HG02623 (cell line): ENCODE measurements at regions not wholly inside any gene's neighbourhood (a gene's known extent, or its start where the extent isn't known, plus 50 kb on each side); places are given as distances from the start of the nearest gene placed in this dataset.

Experiments
- ATAC-seq: cut with Tn5 transposase; IDR thresholded peaks from one replicate; pipeline ENCODE4 v1.9.1; 2021; ENCODE audit warnings: moderate library complexity; ENCODE audit not compliant: unreplicated experiment

- no peak for ATAC-seq
Measured at GRCh38 chr11:91188484-91188883, 965.6 kb upstream of the CHORDC1 start.

DNA sequence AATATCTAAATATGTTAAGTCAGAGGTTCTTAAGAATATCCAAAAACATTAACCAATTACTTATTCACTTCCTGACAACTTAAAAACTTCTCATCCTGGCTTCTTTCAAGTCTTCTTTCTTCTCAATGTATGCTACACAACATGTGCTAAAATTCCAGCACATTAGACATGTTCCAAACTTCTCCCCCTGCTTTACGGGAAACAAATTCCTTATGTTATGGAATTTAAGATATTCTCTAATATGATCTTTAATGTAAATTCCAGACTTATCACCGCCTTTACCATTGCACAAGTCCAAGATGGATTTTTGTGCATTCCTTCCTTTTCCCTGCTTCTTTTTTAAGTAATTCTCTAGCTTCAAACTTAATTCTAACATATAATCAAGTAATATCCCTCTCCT, 964.5 kb upstream of the CHORDC1 start:
- ATAC-seq, result no peak

DNA sequence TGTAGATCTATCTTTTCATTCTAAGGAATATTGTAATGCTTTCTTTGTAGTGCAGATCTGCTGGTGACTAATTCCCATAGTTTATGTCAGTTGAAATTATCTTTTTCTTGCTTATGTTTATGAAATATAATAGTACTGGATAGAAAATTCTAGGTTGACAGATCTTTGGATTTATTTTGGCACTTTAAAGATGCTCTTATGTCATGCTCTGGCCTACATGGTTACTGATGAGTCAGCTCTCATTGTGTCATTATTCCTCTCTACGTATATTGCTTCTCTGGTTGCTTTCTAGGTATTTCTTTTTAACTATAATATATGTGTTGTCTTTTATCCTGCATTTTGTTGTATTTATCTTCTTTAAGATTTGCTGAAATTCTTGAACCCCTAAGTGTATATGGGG, 955.5 kb upstream of the CHORDC1 start:
- ATAC-seq, result no peak

DNA sequence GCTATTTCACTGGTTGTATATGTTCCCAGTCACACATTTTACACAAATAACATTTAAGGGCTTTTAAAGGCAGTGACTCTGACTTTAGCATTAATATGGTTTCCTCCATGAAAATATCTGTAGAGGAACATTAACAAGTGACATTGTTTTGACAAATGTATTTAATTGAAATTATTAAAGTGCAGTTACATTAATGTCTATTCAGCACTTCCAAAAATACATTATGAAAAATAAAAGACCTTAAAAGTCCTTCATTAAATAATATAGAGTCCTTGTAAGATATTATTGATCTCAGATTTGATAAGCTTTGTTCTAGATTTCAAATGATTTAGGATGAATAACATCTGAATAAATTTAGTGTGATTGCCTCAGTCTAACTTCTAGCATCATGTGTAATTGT, 951.9 kb upstream of the CHORDC1 start:
- ATAC-seq, result no peak

DNA sequence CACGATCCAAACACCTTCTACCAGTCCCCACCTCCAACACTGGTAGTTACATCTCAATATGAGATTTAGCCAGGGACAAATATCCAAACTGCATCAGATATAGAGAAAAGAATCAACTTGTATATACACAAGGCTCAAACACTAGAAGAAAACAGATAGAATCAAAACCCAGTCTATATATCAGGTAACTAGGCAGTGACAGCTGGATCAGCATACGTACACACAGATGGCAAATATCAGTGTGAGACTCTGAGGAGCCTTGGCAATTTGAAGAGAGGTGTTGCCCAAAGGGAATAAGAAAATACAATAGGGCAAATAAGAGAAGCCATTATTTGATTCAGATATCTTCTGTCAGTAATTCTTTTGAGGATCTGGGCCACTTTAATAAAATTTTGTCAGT, 951.3 kb upstream of the CHORDC1 start:
- ATAC-seq, result no peak

DNA sequence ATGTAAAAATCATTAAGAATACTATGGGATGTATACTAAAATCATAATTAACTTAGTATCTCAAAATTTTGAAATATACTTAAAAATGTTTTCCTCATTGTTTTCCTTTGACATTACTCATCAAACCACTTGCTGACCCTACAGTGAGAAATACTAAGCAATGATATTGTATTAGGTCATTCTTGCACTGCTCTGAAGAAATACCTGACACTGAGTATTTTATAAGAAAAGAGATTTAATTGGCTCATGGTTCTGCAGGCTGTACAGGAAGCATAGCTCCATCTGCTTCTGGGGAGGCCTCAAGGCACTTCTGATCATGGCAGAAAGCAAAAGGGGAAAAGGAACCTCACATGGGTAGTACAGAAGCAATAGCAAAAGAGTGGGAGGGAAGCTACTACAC, 950.9 kb upstream of the CHORDC1 start:
- no peak for ATAC-seq

DNA sequence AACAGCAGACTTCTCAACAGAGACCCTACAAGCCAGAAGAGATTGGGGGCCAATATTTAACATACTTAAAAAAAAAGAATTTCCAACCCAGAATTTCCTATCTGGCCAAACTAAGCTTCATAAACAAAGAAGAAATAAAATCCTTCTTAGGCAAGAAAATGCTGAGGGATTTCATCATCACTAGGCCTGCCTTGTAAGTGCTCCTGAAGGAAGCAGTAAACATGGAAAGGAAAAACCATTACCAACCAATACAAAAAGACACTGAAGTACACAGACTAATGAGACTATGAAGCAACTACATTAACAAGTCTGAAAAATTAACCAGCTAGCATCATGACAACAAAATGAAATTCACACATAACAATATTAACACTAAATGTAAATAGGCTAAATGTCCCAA, 947.9 kb upstream of the CHORDC1 start:
- ATAC-seq, result no peak

- no peak for ATAC-seq
Measured at GRCh38 chr11:91164452-91164822, 941.6 kb upstream of the CHORDC1 start.

DNA sequence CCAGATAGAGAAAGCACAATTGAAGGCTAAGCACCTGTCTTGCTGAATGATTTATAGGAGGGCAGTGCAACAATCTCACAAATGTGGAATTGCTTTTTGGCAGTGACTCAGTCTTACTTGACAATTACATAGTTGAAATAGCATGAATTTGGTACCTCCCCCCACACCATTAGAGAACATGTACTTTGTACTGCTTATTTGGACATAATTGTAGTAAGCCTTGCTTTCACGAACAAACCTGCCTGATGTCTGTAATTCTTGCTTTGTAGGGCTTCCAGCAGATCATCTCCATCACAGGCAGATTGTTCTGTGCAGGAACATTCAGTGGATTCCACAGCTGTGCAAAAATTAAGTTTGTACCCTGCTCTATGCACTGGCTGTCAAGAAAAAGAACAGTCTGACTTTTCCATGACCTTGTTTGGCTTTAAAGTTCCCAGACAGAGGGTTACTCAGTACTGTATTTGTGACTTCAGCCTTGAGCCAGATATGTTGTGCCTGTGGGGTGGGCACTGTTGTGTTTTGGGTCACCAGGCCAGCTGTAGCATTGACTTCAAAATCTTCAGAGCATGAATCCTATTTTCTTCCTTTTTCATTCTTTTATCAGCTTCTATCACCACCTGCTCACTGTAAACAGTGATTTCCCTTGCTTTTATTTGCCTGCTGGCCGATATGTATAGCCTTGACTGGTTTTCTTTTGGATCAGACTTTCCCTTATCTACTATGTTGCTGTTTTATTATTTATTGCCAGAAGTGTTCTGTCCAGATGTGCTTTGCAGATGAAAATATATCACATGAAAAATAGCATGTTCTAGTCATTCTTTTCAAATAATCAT, 941.0 kb upstream of the CHORDC1 start:
- no peak for ATAC-seq

GRCh38 chr11:91160661-91161060, 937.8 kb upstream of the CHORDC1 start:
- ATAC-seq, result no peak

DNA sequence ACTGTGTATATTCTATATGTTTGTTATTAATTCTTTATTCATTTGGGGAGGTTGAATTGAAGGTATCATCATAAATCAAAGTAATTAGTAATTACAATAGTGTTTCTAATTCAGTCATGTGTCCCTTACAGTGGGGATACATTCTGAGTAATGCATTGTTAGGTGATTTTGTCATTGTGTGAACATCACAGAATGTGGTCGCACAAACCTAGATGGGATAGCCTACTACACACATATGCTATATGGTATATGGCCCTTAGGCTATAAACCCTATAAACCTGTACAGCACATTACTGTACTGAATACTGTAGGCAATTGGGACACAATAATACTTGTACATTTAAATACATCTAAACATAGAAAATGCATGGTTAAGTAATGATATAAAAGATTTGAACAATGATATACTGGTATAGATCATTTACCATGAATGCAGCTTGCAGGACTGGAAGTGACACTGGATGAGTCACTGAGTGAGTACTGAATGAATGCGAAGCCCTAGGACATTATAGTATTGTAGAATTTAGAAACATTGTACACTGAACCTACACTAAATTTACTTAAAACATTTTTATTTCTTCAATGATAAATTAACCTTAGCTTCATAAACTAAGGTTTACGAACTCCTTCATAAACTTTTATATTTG, 936.2 kb upstream of the CHORDC1 start:
- no peak for ATAC-seq

- no peak for ATAC-seq
Measured at GRCh38 chr11:91158297-91158696, 935.4 kb upstream of the CHORDC1 start.

DNA sequence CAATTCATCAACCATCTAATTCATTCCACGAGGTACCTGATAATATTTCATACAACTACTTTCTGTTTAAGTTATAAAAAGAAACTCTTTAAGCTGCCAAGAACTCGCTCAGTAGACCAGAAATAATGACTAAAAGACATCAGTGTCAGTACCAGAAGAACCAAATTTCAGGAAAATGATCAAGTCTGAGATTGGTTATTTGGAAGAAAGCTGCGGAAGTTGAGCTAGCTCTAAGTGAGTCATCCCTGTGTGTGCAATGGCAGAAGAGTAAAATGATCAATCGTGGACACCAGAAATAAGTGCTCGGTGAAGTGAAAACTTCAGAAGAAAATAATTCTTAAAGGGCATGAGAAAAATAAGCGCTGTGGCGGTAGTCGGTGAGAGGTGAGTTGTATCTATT, 933.2 kb upstream of the CHORDC1 start:
- ATAC-seq, result no peak

DNA sequence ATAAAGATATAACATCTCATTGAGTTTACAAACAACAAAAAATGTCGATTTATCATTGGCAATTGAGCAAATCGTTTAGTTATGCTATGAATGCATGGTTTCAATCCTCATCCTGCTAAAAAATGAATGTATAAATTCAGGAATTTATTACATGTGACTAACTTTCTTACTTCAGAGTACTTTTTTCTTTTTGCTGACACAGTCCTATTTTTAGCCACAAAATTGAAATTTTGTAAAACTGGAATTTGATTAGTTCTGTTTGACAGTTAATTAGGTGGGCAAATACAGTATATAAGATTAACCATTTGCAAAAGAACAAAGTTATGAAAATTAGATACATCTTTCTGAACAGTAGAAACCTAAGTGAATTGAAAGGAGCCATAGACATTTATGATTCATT, 925.0 kb upstream of the CHORDC1 start:
- ATAC-seq, result no peak

DNA sequence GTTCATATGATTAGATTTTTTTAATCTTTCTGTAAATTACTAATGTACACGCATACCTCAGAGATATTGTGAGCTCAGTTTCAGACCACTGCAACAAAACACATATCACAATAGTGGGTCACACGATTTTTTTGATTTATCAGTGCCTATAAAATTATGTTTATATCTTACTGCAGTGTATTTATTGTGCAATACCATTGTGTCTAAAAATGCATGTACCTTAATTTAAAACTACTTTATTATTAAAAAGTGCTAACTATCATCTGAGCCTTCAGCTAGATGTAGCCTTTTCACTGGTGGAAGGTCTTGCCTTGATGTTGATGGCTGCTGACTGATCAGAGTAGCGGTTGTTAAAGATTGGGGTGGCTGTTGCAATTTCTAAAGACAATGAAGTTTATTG, 918.8 kb upstream of the CHORDC1 start:
- no peak for ATAC-seq

- ATAC-seq, result no peak
Measured at GRCh38 chr11:91136631-91137030, 913.8 kb upstream of the CHORDC1 start.

GRCh38 chr11:91133361-91133760, 910.5 kb upstream of the CHORDC1 start:
- no peak for ATAC-seq

DNA sequence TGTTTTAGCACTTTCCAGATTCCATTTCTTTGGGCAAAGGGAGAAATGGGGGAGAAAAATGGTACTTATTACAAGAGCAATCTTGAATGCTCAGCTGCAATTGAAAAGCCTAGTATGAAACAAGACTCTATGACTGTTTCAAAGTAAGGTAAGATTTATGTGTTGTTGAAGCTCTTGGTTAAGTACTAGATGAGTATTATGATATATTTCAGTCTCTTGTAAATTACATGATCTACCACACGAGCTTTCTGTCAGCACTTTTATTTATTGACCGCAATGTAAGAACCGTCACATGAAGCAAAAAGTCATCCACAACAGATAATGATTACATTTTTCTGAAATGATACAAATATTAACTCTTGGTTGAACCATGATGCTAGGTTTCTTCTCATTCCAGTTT, 906.7 kb upstream of the CHORDC1 start:
- no peak for ATAC-seq

DNA sequence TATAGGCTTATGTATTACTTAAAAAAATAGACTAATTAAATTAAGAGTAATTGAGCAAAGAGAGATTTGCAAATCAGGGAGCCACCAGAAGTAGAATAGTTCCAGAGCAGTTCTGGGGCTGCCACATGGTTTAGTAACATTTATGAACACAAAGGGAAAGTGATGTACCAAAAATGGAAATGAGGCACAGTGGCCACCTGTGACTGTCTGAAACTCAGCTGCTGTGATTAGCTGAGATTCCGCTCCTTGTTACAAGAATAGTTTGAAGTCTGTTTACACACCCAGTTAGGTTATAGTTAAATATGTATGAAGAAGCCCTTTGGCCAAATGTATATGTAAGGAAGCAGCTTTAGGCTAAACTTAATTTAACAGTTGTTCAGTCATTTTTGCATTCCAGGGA, 901.5 kb upstream of the CHORDC1 start:
- ATAC-seq, result no peak

DNA sequence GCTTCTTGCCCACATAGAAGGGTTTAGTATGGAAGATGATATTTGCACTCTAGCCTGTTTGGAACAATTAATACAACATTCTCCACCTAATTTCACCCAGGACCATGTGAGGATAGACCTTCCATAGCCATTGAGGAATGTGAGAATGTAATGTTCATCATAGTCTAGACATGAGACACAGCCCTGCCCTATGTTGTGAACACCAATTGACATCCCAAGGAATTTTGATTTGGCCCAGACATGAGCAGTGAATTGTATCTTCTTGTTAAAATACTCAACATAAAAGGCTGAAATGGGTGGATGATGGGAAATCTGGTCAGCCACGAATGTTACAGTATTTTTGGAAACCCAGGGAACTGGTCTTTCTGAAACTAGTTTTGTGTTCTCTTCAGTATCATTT, 892.3 kb upstream of the CHORDC1 start:
- no peak for ATAC-seq

DNA sequence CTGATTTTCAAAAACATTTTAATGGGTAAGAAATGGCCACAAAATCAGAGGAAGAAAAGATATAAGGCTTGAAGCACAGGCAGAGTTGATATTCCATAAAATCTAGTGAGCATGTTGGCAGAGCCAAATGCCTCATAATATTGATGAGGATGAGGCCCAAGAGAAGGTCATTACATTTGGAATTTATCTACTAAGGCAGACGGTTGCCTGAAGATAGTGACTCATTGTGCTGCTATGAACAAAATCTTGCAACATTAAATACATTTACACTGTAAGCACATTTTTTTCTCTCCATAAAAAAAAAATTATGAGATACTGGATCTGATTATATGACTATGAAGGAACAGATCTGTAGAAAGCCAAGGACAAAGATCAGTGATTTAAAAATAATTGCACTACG, 881.4 kb upstream of the CHORDC1 start:
- ATAC-seq, result no peak

DNA sequence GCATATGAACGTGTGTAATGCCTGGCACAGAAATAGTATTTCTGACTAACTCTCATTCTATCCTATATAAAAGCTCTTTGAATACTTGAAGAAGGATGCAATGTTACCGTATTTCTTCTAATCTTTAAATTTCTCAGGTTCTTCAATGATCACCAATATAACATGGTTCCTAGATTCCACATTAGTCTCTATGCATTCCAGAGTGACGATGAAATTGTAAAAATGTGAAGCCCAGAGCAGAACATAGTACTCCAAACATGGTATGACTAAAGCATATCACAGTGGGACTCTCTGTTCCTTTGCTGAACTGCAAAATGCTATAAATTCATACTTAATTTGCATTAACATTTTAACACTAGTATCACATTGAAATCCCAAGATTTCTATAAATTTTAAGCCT, 877.6 kb upstream of the CHORDC1 start:
- ATAC-seq, result no peak

DNA sequence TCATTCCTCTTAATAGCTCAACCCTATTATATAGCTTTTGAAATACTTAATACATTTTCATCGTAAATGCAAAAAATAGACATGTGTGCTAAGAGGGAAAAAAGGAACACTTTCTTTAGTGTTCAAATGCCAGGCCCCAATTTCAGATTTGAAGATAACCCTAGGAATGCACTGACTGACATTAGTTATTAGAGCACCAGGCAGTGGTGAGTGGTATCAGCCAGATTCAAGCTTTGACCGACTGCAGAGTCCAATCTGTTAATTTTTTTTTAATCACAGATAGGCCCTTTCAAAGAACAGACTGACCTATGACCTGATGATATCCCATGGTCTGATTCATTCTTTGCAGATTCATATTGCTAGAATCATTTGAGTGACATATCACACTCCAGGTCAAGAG, 874.2 kb upstream of the CHORDC1 start:
- no peak for ATAC-seq
